Ishikawa (cell line): ENCODE measurements at regions not wholly inside any gene's neighbourhood (a gene's known extent, or its start where the extent isn't known, plus 50 kb on each side); places are given as distances from the start of the nearest gene placed in this dataset.

ENCODE experiments used
- CEBPB ChIP-seq: IDR thresholded peaks from 2 replicates; pipeline ENCODE4 v1.6.1; 2012
- CREB1 ChIP-seq: IDR thresholded peaks from 2 replicates; pipeline ENCODE4 v1.6.1; 2012; ENCODE audit warnings: low read depth
- EGR1 ChIP-seq: IDR thresholded peaks from 2 replicates; pipeline ENCODE4 v1.6.1; 2012
- EP300 ChIP-seq: IDR thresholded peaks from 2 replicates; pipeline ENCODE4 v1.6.1; 2012; ENCODE audit warnings: borderline replicate concordance
- FOXM1 ChIP-seq: IDR thresholded peaks from 2 replicates; pipeline ENCODE4 v1.6.1; 2012; ENCODE audit warnings: low read depth, borderline replicate concordance
- NFIC ChIP-seq: IDR thresholded peaks from 2 replicates; pipeline ENCODE4 v1.6.1; 2012
- RAD21 ChIP-seq: IDR thresholded peaks from 2 replicates; pipeline ENCODE4 v1.6.1; 2012; ENCODE audit warnings: low read depth
- TAF1 ChIP-seq: IDR thresholded peaks from 2 replicates; pipeline ENCODE4 v1.6.1; 2012; ENCODE audit warnings: low read depth, mild to moderate bottlenecking
- TCF12 ChIP-seq: IDR thresholded peaks from 2 replicates; pipeline ENCODE4 v1.6.1; 2012; ENCODE audit warnings: low read depth
- TEAD4 ChIP-seq: IDR thresholded peaks from 2 replicates; pipeline ENCODE4 v1.6.1; 2012
- YY1 ChIP-seq: IDR thresholded peaks from 2 replicates; pipeline ENCODE4 v1.6.1; 2012; ENCODE audit warnings: low read depth
- ZBTB7A ChIP-seq: IDR thresholded peaks from 2 replicates; pipeline ENCODE4 v1.6.1; 2012; ENCODE audit warnings: low read depth
- TF ChIP-seq, protein P1 (sequence below): IDR thresholded peaks from 2 replicates; pipeline ENCODE4 v1.6.1; 2012; ENCODE audit warnings: low read depth, mild to moderate bottlenecking
- TF ChIP-seq, protein P2 (sequence below): IDR thresholded peaks from 2 replicates; pipeline ENCODE4 v1.6.1; 2012
- TF ChIP-seq, protein P3 (sequence below): IDR thresholded peaks from 2 replicates; pipeline ENCODE4 v1.6.1; 2012

DNA sequence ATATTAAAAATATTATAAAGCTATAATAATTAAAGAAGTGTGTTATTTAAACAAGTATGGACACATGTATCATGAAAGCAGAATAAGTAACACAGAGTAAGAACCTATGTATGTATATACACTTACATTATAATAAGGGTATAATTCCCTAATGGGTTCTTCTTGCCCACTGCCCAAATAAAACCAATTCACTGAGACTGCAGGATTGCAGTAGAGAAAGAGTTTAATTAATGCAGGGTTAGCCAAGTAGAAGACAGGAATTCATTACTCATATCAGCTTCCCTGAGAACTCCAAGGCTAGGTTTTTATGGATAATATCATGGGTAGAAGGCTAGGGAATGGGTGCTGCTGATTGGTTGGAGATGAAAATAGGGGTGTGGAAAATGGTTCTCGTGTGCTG lies 53.8 kb upstream of the SAMD3 start:
- TF ChIP-seq FOXM1: no peak
- TF ChIP-seq, protein P1, sequence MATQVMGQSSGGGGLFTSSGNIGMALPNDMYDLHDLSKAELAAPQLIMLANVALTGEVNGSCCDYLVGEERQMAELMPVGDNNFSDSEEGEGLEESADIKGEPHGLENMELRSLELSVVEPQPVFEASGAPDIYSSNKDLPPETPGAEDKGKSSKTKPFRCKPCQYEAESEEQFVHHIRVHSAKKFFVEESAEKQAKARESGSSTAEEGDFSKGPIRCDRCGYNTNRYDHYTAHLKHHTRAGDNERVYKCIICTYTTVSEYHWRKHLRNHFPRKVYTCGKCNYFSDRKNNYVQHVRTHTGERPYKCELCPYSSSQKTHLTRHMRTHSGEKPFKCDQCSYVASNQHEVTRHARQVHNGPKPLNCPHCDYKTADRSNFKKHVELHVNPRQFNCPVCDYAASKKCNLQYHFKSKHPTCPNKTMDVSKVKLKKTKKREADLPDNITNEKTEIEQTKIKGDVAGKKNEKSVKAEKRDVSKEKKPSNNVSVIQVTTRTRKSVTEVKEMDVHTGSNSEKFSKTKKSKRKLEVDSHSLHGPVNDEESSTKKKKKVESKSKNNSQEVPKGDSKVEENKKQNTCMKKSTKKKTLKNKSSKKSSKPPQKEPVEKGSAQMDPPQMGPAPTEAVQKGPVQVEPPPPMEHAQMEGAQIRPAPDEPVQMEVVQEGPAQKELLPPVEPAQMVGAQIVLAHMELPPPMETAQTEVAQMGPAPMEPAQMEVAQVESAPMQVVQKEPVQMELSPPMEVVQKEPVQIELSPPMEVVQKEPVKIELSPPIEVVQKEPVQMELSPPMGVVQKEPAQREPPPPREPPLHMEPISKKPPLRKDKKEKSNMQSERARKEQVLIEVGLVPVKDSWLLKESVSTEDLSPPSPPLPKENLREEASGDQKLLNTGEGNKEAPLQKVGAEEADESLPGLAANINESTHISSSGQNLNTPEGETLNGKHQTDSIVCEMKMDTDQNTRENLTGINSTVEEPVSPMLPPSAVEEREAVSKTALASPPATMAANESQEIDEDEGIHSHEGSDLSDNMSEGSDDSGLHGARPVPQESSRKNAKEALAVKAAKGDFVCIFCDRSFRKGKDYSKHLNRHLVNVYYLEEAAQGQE: no peak
- TF ChIP-seq, protein P2, sequence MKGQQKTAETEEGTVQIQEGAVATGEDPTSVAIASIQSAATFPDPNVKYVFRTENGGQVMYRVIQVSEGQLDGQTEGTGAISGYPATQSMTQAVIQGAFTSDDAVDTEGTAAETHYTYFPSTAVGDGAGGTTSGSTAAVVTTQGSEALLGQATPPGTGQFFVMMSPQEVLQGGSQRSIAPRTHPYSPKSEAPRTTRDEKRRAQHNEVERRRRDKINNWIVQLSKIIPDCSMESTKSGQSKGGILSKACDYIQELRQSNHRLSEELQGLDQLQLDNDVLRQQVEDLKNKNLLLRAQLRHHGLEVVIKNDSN: no peak
- TF ChIP-seq TAF1: no peak
- no peak for TF ChIP-seq CREB1
- no peak for TF ChIP-seq RAD21
- TF ChIP-seq YY1: no peak
- TF ChIP-seq CEBPB: no peak
- TF ChIP-seq ZBTB7A: no peak
- TF ChIP-seq TEAD4: no peak
- TF ChIP-seq, protein P3, sequence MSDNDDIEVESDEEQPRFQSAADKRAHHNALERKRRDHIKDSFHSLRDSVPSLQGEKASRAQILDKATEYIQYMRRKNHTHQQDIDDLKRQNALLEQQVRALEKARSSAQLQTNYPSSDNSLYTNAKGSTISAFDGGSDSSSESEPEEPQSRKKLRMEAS: no peak
- TF ChIP-seq EGR1: no peak
- TF ChIP-seq EP300: no peak
- TF ChIP-seq NFIC: no peak
- TF ChIP-seq TCF12: no peak

DNA sequence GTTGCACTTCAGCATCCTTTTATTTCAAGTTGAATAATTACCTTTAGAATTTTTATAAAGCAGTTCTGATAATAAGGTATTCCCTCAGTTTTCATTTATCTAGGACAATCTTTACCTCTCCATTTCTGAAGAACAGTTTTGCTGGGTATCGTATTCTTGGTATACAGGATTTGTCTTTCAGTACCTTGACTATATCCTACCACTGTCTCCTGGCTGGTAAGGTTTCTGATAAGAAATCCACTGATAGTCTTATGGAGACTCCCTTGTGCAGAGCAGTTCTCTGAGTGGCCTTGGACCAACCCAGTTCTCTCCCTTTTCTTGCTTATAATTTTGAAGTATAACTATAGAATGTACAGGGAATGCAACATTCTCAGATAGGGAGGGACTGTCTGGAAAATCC lies 51.3 kb upstream of the SAMD3 start:
- TF ChIP-seq TCF12: no peak
- TF ChIP-seq, protein P1: no peak
